Activated CD4-positive, alpha-beta T cell treated with anti-CD3 and anti-CD28 coated beads, Interleukin-10, Interleukin-2, amounts not matched to agents 100 ng/mL and 50 ng/mL, durations not matched to agents 16 hours and 8 hours (primary cell): ENCODE measurements at regions not wholly inside any gene's neighbourhood (a gene's known extent, or its start where the extent isn't known, plus 50 kb on each side); places are given as distances from the start of the nearest gene placed in this dataset.
"Not testable (repeated sequence)": the region's sequence is repeated elsewhere in the genome, so short reads cannot be mapped to it uniquely, and the experiment has no call there.

Experiments used
- DNase-seq: peaks from one replicate; pipeline ENCODE4 v3.0.0-alpha.2; 2020

DNA sequence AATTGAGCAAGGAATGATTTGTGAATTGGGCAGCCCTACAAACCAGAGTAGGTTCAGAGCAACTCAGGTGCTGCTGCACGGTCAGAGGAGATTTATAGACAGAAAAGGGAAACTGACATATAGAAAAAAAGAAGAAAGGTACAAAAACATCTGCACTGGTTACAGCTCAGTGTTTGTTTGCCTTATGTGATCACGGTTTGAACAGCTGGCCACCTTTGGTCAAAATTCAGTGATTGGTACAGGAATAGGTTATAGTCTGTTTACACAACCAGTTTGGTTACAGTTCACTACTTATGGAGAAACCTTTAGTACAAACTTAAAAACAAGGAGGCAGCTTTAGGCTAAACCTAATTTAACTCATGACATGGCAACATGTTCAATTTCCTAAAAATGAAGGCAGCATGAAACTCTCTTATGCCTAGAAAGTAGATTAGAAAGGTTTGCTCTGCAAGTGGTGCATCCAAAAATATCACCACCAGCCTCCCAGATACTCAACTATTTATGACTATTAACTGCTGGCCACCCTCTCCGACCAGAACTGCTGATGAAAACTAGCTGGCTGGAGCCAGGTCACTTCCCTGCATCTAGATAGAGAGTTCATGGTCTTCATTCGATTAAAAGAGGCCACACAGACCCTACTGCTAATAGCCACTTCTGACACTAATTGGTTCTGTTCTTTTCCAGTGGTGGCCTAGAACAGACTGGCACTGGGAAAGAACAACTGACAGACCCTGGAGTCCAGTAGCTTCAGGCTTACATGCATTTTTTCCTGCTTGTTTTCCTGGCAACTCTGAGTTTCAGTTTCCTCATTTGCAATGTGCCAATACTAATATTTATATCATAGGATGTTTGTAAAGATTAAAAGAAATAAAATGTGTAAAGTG is 548.0 kb downstream of the CCSER2 start:
- DNase-seq = no peak

- DNase-seq = no peak
Measured at GRCh38 chr10:84879991-84880390, 551.6 kb downstream of the CCSER2 start.

GRCh38 chr10:84881696-84882095 is 553.3 kb downstream of the CCSER2 start:
- not testable (repeated sequence) for DNase-seq

DNA sequence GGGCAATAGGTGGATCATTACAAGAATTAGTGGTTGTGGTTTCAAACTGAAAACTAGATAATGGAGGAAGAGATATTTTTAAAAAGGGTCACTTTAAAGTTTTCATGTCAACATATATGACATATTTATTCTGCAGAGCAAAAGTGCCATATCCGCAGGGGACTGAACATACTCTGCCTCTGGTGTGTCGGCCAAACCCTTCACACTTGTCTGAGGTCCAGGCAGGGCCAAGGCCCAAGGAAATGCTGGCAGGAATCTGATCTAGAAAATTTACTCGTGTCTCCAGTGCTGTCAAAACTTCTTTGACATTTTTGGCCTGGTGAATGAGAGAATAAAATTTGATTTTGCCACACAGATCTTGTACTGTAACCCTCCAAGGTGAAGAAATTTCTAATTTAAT is 562.3 kb downstream of the CCSER2 start:
- no peak for DNase-seq

DNA sequence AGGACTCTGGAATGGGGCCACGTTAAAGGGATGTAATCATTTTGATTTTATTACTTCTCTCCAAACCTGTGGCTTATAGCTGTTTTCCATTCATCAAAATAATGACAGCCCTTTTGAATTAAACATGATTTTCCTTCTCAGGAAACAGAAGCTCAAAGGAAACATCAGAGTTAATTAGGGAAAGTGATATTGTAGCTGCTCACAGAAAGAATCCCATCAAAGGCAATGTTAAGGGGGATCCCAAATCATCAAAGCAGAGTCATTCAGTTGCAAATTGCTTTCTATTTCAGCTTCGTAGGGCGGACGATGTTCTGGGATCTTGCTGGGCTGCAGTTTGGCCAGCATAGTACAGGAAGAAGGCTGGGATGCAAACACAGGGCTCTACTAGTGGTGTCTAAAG is 563.2 kb downstream of the CCSER2 start:
- DNase-seq = no peak

GRCh38 chr10:84895541-84895940 is 567.2 kb downstream of the CCSER2 start:
- DNase-seq = no peak

DNA sequence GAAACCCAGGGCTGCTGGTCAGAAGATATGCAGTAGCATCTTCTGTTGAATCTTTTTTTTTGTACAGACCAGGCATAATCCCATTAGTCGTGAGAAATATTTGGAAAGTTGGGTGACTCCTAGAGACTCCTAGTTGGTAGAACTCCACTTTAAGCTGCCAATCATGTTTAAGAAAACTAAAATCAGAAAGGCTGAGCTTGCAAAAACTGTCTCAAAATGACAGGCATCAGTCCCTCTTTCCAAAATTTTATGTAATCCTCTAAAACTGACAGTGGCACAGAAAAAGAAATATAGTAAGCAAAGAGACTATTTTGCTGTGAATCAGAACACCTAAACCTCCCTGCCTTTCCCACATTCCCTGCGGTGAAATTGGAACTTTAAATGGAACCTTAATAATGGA is 568.5 kb downstream of the CCSER2 start:
- DNase-seq = no peak

DNA sequence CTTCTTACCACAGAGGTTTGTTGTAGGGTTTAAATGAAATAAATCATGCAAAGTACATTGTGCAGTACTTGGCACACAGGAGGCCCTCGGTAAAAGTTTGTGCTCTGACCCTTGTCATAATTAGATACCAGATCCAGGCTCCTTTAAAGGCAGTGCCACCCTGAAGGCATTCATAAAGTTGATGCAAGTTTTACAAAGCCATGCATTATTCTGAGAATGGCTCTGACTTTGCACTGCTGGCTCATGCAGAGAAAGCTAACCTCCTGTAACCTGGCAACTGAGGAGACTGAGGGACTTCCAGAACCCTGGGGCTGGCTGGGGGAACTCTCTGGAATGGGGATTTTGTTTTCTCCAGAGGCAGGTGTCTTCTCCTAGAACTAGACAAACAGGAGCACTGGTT is 570.9 kb downstream of the CCSER2 start:
- no peak for DNase-seq

DNA sequence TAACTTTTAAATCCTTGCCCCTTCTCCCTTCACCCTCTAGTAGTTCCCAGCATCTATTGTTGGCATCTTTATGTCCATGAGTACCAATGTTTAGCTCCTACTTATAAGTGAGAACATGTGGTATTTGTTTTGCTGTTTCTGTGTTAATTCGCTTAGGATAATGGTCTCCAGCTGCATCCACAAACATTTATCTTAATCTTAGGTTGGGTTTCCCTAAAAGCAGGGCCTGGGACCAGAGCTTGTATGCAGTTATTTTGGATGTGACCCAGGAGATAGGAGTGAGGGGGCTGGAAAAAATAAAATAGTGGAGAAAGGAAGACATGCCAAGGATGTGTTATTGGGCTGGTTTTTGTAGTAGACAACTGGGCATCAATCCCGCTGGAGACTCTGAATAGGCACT is 571.8 kb downstream of the CCSER2 start:
- no peak for DNase-seq

DNA sequence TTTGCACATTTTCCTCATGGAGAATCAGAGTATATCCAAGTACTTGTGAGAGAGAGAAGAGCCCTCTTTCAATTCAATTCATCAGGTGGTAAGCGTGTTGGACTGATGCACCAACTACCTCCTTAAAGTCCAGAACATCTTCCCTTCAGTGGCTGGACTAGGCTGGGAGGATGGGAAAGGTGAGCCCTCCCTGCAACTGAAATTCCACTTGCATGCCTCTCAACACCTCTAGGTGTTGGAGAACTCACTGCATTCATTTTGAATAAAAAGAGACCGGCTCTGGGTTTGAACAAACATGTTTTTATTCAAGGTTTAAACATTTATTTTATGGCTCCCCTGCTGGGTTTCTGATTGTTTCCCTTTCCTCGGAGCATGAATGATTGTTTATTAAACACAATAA is 573.5 kb downstream of the CCSER2 start:
- DNase-seq = no peak

- DNase-seq = no peak
Measured at GRCh38 chr10:84902553-84902952, 574.2 kb downstream of the CCSER2 start.

GRCh38 chr10:84903320-84903719 is 574.9 kb downstream of the CCSER2 start:
- no peak for DNase-seq

- no peak for DNase-seq
Measured at GRCh38 chr10:84907461-84908009, 579.1 kb downstream of the CCSER2 start.

- DNase-seq = no peak
Measured at GRCh38 chr10:84908491-84908890, 580.1 kb downstream of the CCSER2 start.

DNA sequence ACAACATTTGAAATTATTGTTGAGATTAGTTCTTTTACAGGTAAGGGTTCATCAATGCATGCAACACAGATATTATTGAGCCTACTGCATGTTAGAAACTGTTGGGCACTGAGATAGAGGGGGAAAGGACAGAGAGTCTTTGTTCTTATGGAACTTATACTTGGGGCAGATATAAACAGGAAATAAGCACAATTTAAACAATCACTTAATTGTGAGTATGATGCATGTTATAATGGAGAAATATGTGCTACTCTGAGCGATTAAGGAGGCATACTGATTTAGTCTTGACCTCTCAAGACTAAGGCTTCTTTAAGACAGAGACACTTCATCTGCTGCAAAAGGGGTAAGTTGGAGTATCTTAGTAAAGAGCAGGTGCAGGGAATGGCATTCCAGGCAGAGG is 593.3 kb downstream of the CCSER2 start:
- no peak for DNase-seq

- DNase-seq = no peak
Measured at GRCh38 chr10:84924131-84924530, 595.7 kb downstream of the CCSER2 start.

- DNase-seq = no peak
Measured at GRCh38 chr10:84925495-84925894, 597.1 kb downstream of the CCSER2 start.

DNA sequence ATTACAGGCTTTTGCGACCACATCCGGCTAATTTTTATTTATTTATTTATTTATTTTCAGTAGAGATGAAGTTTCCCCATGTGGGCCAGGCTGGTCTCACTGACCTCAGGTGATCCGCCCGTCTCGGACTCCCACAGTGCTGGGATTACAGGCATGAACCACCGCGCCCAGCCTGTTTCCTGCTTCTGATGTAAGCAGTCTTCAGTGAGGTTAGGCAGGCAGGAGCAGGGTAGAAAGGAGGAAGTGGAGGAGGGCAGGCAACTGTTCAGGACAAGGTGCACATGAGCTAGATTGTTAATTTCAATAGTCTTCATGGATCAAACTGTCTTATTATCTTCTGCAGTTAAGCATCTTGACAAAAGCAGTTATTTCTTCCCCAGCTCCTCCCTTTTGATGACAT is 605.0 kb downstream of the CCSER2 start:
- DNase-seq = no peak

- DNase-seq = no peak
Measured at GRCh38 chr10:84935772-84936171, 607.4 kb downstream of the CCSER2 start.

DNA sequence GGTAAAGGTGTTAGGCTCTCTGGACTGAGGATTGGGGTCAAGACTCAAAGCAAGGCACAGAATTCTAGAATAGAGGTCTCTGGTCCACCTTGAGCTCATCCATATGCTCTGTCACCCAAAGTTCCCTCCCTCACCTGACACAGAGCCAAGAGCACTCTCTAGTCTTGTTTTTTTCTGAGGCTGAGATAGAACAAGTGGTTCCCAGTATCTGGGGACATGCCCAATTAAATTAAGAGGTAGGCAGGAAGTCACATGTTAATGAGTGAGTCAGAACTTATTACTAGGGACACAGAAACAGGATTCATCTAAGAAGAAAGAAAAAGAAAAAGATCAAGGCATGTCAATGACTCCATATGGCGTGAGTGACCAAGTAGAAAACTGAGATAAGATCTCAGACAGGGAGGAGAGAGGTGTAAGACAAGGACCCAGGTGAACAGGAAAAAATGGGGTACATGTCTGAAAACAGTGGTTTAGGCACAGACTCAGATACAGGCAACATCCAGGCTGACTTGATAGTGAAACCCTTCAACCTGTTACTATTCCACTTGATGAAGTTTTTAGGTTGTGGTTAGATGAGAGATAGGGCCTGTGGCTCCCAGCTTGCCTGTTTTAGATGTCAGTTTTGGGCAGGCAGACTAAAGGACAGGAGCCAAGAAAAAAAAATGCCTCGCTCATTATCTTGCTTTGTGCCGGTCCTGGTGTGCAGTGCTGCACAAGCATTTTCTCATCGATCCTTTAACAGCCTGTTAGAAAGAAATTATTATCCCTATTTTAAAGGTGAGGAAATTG is 609.9 kb downstream of the CCSER2 start:
- DNase-seq = no peak

DNA sequence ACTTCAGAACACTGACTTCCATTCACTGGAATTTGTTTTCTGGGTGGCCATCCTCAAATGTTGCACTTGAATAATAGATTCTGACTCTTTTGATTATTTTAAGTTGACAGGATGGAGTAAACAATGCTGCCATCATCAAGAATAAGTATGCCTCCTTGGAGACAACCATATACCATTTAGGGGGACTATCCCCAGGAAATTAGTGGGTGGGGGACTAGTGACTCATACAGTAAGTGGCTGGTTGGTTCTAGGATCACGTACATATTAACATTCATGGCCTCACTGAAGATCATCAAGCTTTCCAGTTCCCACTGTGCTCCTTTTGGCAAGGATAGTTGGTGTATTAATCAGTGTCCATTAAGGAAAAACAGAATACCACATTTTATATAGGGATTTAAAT is 615.2 kb downstream of the CCSER2 start:
- no peak for DNase-seq

DNA sequence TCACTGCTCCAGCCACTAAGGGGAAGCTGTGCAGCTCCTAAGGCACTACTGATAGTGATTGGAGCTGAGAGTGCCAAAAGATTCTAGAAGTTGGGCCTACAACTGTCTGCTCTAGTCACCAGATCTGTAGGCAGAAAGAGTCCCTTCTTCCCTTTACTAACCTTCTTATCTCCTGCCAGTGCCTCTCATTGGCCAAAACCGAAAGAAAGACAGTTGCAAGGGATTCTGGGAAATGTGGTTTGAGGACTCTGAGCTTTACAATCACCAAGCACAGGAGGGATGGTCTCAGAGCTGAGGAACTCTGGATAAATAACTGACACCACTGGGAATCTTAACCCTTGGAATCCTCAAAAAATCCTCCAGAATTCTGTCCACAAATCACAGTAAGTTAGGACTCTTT is 615.8 kb downstream of the CCSER2 start:
- no peak for DNase-seq

DNA sequence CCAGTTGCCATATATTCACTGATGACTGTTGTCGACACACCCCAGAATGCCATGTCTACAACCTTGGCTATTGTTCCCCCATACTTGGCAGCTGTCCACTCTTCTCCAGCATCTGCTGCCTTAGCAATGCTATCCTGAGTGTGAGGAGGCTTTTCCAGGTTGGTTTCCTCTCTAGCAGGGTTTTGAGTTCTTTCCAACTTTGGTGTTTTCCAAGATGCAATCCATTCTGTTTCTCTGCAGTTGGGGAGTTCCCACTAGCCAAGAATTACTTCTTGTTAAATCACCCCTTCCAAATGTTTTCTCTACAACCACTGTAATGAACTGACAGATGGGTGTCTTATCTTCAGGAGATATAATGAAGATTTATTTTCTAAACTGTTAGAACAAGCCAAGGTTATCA is 617.4 kb downstream of the CCSER2 start:
- no peak for DNase-seq

DNA sequence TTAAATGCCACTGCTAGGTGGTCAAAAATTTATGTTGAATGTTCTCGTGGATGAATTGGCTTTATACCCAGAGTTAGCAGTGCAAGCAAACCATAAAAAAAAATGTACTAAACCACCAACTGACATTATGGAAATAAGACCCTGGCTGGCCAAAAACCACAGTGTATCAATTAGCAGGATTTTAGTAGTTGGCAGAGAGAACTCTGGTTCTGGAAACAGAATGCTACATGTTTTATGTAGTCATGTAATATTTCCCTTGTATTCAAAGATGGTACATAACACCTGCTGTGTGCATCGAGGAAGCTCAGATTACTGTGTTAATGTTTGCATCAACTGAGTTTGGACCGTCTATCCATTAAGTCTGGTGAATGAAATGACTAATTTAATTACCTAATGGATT is 618.5 kb downstream of the CCSER2 start:
- DNase-seq = no peak
